ENCODE measurements at regions not wholly inside any gene's neighbourhood (a gene's known extent, or its start where the extent isn't known, plus 50 kb on each side); places are given as distances from the start of the nearest gene placed in this dataset.
A peak's percentile ranks its signal among the peaks of the same experiment; 100 is the strongest.

- Mint-ChIP-seq H3K9me3 (ENCODE audit: unreplicated experiment) (no peaks in the 10 kb centered on the region), H3K4me1 (ENCODE audit: insufficient read depth, unreplicated experiment) (no peaks in the 10 kb centered on the region), H3K27ac (ENCODE audit: low read depth, unreplicated experiment) (no peak overlapping the region), H3K4me3 (ENCODE audit: unreplicated experiment) (no peak overlapping the region), H3K27me3 (ENCODE audit: insufficient read depth, unreplicated experiment) (no peaks in the 10 kb centered on the region), H3K36me3 (ENCODE audit: insufficient read depth, unreplicated experiment) (no peaks in the 10 kb centered on the region)
- ChIA-PET POLR2A (no interaction called here), CTCF (interaction anchor here (0.6 kb wide), 1 partner anchor 91 kb away, joined by 3 read pairs; no protein-coding TSS in a partner anchor)
- no TSS peak for BruUV-seq (replicated peaks)
- intact Hi-C loops (cut with micrococcal nuclease) = no loop called here
- DNase-seq (ENCODE audit: unreplicated experiment) = no peak
- TF ChIP-seq CTCF (IDR thresholded peaks at IDR 0.05; ENCODE audit: unreplicated experiment) = no peak
Observed at GRCh38 chr6:48552905-48553304, 441.9 kb upstream of the PTCHD4 start.

GRCh38 chr6:48550603-48551002, 439.6 kb upstream of the PTCHD4 start:
- H3K9me3 Mint-ChIP-seq (ENCODE audit: unreplicated experiment) = no peaks in the 10 kb centered on the region
- TF ChIP-seq CTCF (IDR thresholded peaks at IDR 0.05; ENCODE audit: unreplicated experiment) = no peak
- intact Hi-C loops (cut with micrococcal nuclease) = no loop called here
- no peaks in the 10 kb centered on the region for H3K27me3 Mint-ChIP-seq (ENCODE audit: insufficient read depth, unreplicated experiment)
- no peak overlapping the region for H3K27ac Mint-ChIP-seq (ENCODE audit: low read depth, unreplicated experiment)
- BruUV-seq (replicated peaks) = no TSS peak
- H3K4me1 Mint-ChIP-seq (ENCODE audit: insufficient read depth, unreplicated experiment) = no peaks in the 10 kb centered on the region
- H3K36me3 Mint-ChIP-seq (ENCODE audit: insufficient read depth, unreplicated experiment) = no peaks in the 10 kb centered on the region
- ChIA-PET POLR2A (no interaction called here), CTCF (interaction anchor here (0.9 kb wide), 1 partner anchor 215 kb away, joined by 3 read pairs; no protein-coding TSS in a partner anchor)
- DNase-seq (ENCODE audit: unreplicated experiment) = no peak
- no peak overlapping the region for H3K4me3 Mint-ChIP-seq (ENCODE audit: unreplicated experiment)

GRCh38 chr6:48542191-48542590, 431.2 kb upstream of the PTCHD4 start:
- TF ChIP-seq CTCF (IDR thresholded peaks at IDR 0.05; ENCODE audit: unreplicated experiment) = no peak
- intact Hi-C loops (cut with micrococcal nuclease) = no loop called here
- no peak overlapping the region for H3K4me3 Mint-ChIP-seq (ENCODE audit: unreplicated experiment)
- peak; percentile 51 for DNase-seq (ENCODE audit: unreplicated experiment)
- BruUV-seq (replicated peaks) = no TSS peak
- H3K27ac Mint-ChIP-seq (ENCODE audit: low read depth, unreplicated experiment) = no peak overlapping the region
- CTCF ChIA-PET = no interaction called here
- POLR2A ChIA-PET = interaction anchor here (1.8 kb wide), 1 partner anchor 24 kb away, joined by 7 read pairs; no protein-coding TSS in a partner anchor
- H3K4me1 Mint-ChIP-seq (ENCODE audit: insufficient read depth, unreplicated experiment) = peaks cover 14% of the 10 kb centered on the region
- peaks cover 10% of the 10 kb centered on the region for H3K27me3 Mint-ChIP-seq (ENCODE audit: insufficient read depth, unreplicated experiment)
- no peaks in the 10 kb centered on the region for H3K9me3 Mint-ChIP-seq (ENCODE audit: unreplicated experiment)
- no peaks in the 10 kb centered on the region for H3K36me3 Mint-ChIP-seq (ENCODE audit: insufficient read depth, unreplicated experiment)

- no peaks in the 10 kb centered on the region for H3K9me3 Mint-ChIP-seq (ENCODE audit: unreplicated experiment)
- H3K27ac Mint-ChIP-seq (ENCODE audit: low read depth, unreplicated experiment) = no peak overlapping the region
Observed at GRCh38 chr6:48541649-48542048, 430.7 kb upstream of the PTCHD4 start.

More at GRCh38 chr6:48541649-48542048, 430.7 kb upstream of the PTCHD4 start:
- no peaks in the 10 kb centered on the region for H3K36me3 Mint-ChIP-seq (ENCODE audit: insufficient read depth, unreplicated experiment)
- intact Hi-C loops (cut with micrococcal nuclease) = no loop called here
- H3K27me3 Mint-ChIP-seq (ENCODE audit: insufficient read depth, unreplicated experiment) = peaks cover 10% of the 10 kb centered on the region
- H3K4me3 Mint-ChIP-seq (ENCODE audit: unreplicated experiment) = no peak overlapping the region
- H3K4me1 Mint-ChIP-seq (ENCODE audit: insufficient read depth, unreplicated experiment) = peaks cover 14% of the 10 kb centered on the region
- TF ChIP-seq CTCF (IDR thresholded peaks at IDR 0.05; ENCODE audit: unreplicated experiment) = no peak
- peak; percentile 39 for DNase-seq (ENCODE audit: unreplicated experiment)
- BruUV-seq (replicated peaks) = no TSS peak
- ChIA-PET CTCF (no interaction called here), POLR2A (interaction anchor here (0.6 to 1.8 kb wide), 3 partner anchors 25 to 505 kb away, joined by 3 to 7 read pairs (median 3); no protein-coding TSS in a partner anchor)

Data from MCF 10A (cell line).